K562 (cell line): ENCODE measurements at regions not wholly inside any gene's neighbourhood (a gene's known extent, or its start where the extent isn't known, plus 50 kb on each side); places are given as distances from the start of the nearest gene placed in this dataset.
A peak's percentile ranks its signal among the peaks of the same experiment; 100 is the strongest.

Source experiments
- ARHGAP35 ChIP-seq: fragments of 450-650 bp; IDR thresholded peaks from 2 replicates; pipeline ENCODE4 v1.6.1; 2018; ENCODE audit not compliant: partially characterized antibody
- ARID4B ChIP-seq: sonication (generic); formaldehyde crosslinking; IDR thresholded peaks from 2 replicates; pipeline ENCODE4 v1.8.0; 2022; ENCODE audit warnings: mild to moderate bottlenecking, missing genetic modification reagents
- DLX4 ChIP-seq: fragments of 250-450 bp; sonication (Bioruptor Pico); IDR thresholded peaks from 2 replicates; pipeline ENCODE4 v1.6.1; 2021; ENCODE audit warnings: mild to moderate bottlenecking
- ELK1 ChIP-seq: sonication (generic); formaldehyde crosslinking; IDR thresholded peaks from 2 replicates; pipeline ENCODE4 v1.8.1; 2022; ENCODE audit warnings: missing genetic modification reagents
- HDAC2 ChIP-seq: fragments of 450-650 bp; IDR thresholded peaks from 2 replicates; pipeline ENCODE4 v1.6.1; 2016; ENCODE audit warnings: mild to moderate bottlenecking
- HLTF ChIP-seq: fragments of 450-650 bp; IDR thresholded peaks from 2 replicates; pipeline ENCODE4 v1.6.1; 2016
- KLF1 ChIP-seq: fragments of 450-650 bp; IDR thresholded peaks from 2 replicates; pipeline ENCODE4 v1.6.1; 2016; ENCODE audit warnings: missing genetic modification characterization, missing compliant biosample characterization
- LEF1 ChIP-seq: fragments of 450-650 bp; IDR thresholded peaks from 2 replicates; pipeline ENCODE4 v1.6.1; 2016; ENCODE audit warnings: mild to moderate bottlenecking
- PHF20 ChIP-seq: fragments of 450-650 bp; IDR thresholded peaks from 2 replicates; pipeline ENCODE4 v1.6.1; 2018; ENCODE audit not compliant: partially characterized antibody
- PREB ChIP-seq: sonication (generic); formaldehyde crosslinking; IDR thresholded peaks from 2 replicates; pipeline ENCODE4 v1.8.1; 2023; ENCODE audit warnings: mild to moderate bottlenecking, missing genetic modification reagents
- SIX5 ChIP-seq, 2 experiments: IDR thresholded peaks; 2 replicates each; pipeline ENCODE4 v1.6.1; 2011; ENCODE audit warnings: low read length in 2 of 2, borderline replicate concordance in 1 of 2, low read depth in 1 of 2, mild to moderate bottlenecking in 1 of 2, moderate library complexity in 1 of 2; ENCODE audit not compliant: insufficient read depth in 1 of 2
- TCF15 ChIP-seq: fragments of 250-450 bp; sonication (Bioruptor Pico); IDR thresholded peaks from 2 replicates; pipeline ENCODE4 v1.8.0; 2022; ENCODE audit warnings: moderate library complexity, mild to moderate bottlenecking, inconsistent platforms
- TOE1 ChIP-seq, 2 experiments: fragments of 450-650 bp in 1 of 2; sonication (generic) in 1 of 2; formaldehyde crosslinking in 1 of 2; IDR thresholded peaks; 2 replicates each; pipeline versions ENCODE4 v1.7.1 to v1.8.0; 2016 to 2022; ENCODE audit warnings: borderline replicate concordance in 2 of 2, mild to moderate bottlenecking in 2 of 2, antibody characterized with exemption in 1 of 2, inconsistent platforms in 1 of 2, low read depth in 1 of 2, missing genetic modification reagents in 1 of 2, moderate library complexity in 1 of 2
- USF1 ChIP-seq: sonication (generic); formaldehyde crosslinking; IDR thresholded peaks from 2 replicates; pipeline ENCODE4 v1.9.0; 2022; ENCODE audit warnings: mild to moderate bottlenecking, missing genetic modification reagents
- ZC3H8 ChIP-seq: fragments of 450-650 bp; IDR thresholded peaks from 2 replicates; pipeline ENCODE4 v1.6.1; 2017
- ZEB2 ChIP-seq: fragments of 450-650 bp; IDR thresholded peaks from 2 replicates; pipeline ENCODE4 v1.6.1; 2016
- ZKSCAN8 ChIP-seq: fragments of 200-800 bp; sonication (Bioruptor generic); IDR thresholded peaks from 2 replicates; pipeline ENCODE4 v1.6.1; 2016; ENCODE audit warnings: missing genetic modification characterization, missing compliant biosample characterization
- ZNF253 ChIP-seq: fragments of 250-450 bp; sonication (Bioruptor Pico); conservative IDR thresholded peaks from 2 replicates; pipeline ENCODE4 v1.6.1; 2021; ENCODE audit warnings: mild to moderate bottlenecking
- ZNF395 ChIP-seq: fragments of 200-800 bp; sonication (Bioruptor generic); IDR thresholded peaks from 2 replicates; pipeline ENCODE4 v1.6.1; 2017; ENCODE audit warnings: missing genetic modification characterization, missing compliant biosample characterization
- ZNF785 ChIP-seq: fragments of 250-450 bp; sonication (Bioruptor Pico); IDR thresholded peaks from 2 replicates; pipeline ENCODE4 v1.4.0; 2020; ENCODE audit warnings: mild to moderate bottlenecking

GRCh38 chr6:27651371-27651732 is 178.4 kb upstream of the ZNF184 start (continued):
- TF ChIP-seq TCF15 (no peak), PHF20 (peak; percentile 62), TOE1 (IDR thresholded peaks at IDR 0.05; ENCODE audit: borderline replicate concordance) (peak; percentile 69), TOE1 (CRISPR knock-in tag; IDR thresholded peaks at IDR 0.05; ENCODE audit: borderline replicate concordance, low read depth) (no peak), LEF1 (0 out of 2 replicates have a peak, but pooled peaks have one; percentile 14), DLX4 (CRISPR knock-in tag) (no peak), USF1 (CRISPR knock-in tag) (no peak), ZEB2 (peak; percentile 90), ZC3H8 (peak; percentile 21; the same call in 1 of the 2 replicates), ELK1 (CRISPR knock-in tag) (no peak), ZKSCAN8 (CRISPR knock-in tag) (no peak), ZNF395 (CRISPR knock-in tag) (no peak), ARHGAP35 (peak; percentile 70), KLF1 (no peak), ZNF785 (CRISPR knock-in tag) (no peak), HDAC2 (peak; percentile 55; the same call in 1 of the 2 replicates), SIX5 (IDR thresholded peaks at IDR 0.05; ENCODE audit: borderline replicate concordance in 1 of 2, insufficient read depth in 1 of 2, low read depth in 1 of 2, low read length in 2 of 2) (no peak), PREB (no peak), ARID4B (CRISPR knock-in tag) (0 out of 2 replicates have a peak, but pooled peaks have one; percentile 24), HLTF (peak; percentile 98), ZNF253 (no peak)
